ENCODE measurements at regions not wholly inside any gene's neighbourhood (a gene's known extent, or its start where the extent isn't known, plus 50 kb on each side); places are given as distances from the start of the nearest gene placed in this dataset.

DNA sequence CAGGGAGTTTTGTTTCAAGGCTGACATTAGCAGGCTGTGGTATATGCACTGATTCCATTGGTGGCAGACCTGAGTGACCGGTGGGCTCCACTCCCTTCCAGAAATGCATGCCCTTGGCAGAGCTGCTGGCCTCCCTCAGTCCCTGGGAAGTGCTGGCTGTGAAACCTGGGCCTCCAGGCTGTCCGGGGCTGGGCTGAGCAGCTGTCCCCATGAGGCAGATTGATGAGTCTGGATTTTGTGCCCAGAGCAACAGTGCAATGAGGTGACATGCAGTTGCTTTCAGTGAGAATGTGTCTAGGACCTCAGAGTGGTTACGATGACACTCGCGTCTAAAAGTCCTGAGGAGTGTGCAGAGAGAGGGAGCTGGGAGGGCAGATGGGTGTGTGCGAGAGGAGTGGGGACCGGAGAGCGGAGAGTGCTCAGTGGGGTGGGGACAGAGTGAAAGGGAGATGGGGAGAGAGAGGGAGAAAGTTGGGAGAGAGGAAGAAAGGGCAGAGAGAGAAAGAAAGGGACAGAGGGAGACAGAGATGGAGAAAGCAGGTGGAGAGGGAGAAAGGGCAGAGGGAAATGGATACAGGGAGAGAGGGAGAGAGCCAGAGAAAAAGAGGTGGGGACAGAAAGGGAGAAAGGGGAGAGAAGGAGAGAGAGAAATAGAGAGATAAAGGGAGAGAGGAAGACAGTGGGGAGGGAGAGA lies 978.3 kb downstream of the BRD1 start:
- TF ChIP-seq POLR2A (IDR thresholded peaks at IDR 0.05) (no peak), EP300 (IDR thresholded peaks at IDR 0.05) (no peak)
- TF ChIP-seq, protein P1, sequence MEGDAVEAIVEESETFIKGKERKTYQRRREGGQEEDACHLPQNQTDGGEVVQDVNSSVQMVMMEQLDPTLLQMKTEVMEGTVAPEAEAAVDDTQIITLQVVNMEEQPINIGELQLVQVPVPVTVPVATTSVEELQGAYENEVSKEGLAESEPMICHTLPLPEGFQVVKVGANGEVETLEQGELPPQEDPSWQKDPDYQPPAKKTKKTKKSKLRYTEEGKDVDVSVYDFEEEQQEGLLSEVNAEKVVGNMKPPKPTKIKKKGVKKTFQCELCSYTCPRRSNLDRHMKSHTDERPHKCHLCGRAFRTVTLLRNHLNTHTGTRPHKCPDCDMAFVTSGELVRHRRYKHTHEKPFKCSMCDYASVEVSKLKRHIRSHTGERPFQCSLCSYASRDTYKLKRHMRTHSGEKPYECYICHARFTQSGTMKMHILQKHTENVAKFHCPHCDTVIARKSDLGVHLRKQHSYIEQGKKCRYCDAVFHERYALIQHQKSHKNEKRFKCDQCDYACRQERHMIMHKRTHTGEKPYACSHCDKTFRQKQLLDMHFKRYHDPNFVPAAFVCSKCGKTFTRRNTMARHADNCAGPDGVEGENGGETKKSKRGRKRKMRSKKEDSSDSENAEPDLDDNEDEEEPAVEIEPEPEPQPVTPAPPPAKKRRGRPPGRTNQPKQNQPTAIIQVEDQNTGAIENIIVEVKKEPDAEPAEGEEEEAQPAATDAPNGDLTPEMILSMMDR (IDR thresholded peaks at IDR 0.05) = no peak
- H3K4me3 ChIP-seq = no peak overlapping the region

GRCh38 chr22:48846200-48846599 lies 981.5 kb downstream of the BRD1 start:
- no peaks in the 10 kb centered on the region for H3K9me3 ChIP-seq
- H3K27me3 ChIP-seq = no peaks in the 10 kb centered on the region
- H3K36me3 ChIP-seq = no peaks in the 10 kb centered on the region
- TF ChIP-seq POLR2A (IDR thresholded peaks at IDR 0.05) (no peak), EP300 (IDR thresholded peaks at IDR 0.05) (no peak)
- TF ChIP-seq, protein P1 (IDR thresholded peaks at IDR 0.05) = no peak
- no peaks in the 10 kb centered on the region for H3K4me1 ChIP-seq
- H3K4me3 ChIP-seq = no peak overlapping the region
- 90 to 97% methylated on average over 5 of the region's 5 CpGs for WGBS, 2 donors
- no peak for DNase-seq (ENCODE audit: low spot score in 2 of 2)
- no peak overlapping the region for H3K27ac ChIP-seq

More for the DNA sequence above, 978.3 kb downstream of the BRD1 start:
- Histone ChIP-seq H3K27me3 (no peaks in the 10 kb centered on the region), H3K27ac (no peak overlapping the region), H3K9me3 (no peaks in the 10 kb centered on the region), H3K4me1 (no peaks in the 10 kb centered on the region), H3K36me3 (no peaks in the 10 kb centered on the region)
- DNase-seq (ENCODE audit: low spot score in 2 of 2) = no peak
- 67 to 68% methylated on average over 8 of the region's 8 CpGs for WGBS, 2 donors

DNA sequence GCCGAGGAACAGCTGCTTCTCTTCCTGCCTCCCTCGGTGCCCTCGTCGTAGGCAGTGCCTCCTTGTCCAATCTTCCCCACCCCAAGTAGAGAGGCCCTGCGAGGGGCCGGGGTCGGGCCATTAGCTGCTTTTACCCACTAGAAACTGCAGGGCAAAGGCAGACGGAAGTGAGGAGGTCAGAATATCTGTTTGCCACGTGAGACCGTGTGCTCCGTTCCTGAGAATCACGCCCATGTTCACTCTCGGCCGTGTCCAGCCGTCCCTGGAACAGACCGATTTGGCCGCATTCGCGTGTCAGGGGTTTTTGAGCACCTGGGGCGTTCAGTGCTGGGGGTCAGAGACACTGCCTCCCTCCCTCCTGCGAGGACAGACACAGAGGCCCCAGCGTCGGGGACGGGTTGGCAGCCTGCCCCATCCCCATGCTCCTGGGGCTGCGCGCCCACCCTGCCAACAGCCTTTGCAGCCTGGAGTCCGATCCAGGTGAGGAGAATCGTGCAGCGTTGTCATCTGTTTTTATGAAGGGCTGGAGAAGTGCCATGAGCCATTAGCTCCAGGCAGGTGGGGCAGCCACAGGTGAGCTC lies 982.2 kb downstream of the BRD1 start:
- no peaks in the 10 kb centered on the region for H3K4me1 ChIP-seq
- no peaks in the 10 kb centered on the region for H3K36me3 ChIP-seq
- H3K9me3 ChIP-seq = no peaks in the 10 kb centered on the region
- WGBS, 2 donors = 89 to 90% methylated on average over 23 to 24 of the region's 29 CpGs
- no peaks in the 10 kb centered on the region for H3K27me3 ChIP-seq
- H3K27ac ChIP-seq = no peak overlapping the region
- DNase-seq (ENCODE audit: low spot score in 2 of 2) = no peak
- H3K4me3 ChIP-seq = no peak overlapping the region
- TF ChIP-seq EP300 (IDR thresholded peaks at IDR 0.05) = no peak
- TF ChIP-seq, protein P1 (IDR thresholded peaks at IDR 0.05) = no peak
- TF ChIP-seq POLR2A (IDR thresholded peaks at IDR 0.05) = no peak

DNA sequence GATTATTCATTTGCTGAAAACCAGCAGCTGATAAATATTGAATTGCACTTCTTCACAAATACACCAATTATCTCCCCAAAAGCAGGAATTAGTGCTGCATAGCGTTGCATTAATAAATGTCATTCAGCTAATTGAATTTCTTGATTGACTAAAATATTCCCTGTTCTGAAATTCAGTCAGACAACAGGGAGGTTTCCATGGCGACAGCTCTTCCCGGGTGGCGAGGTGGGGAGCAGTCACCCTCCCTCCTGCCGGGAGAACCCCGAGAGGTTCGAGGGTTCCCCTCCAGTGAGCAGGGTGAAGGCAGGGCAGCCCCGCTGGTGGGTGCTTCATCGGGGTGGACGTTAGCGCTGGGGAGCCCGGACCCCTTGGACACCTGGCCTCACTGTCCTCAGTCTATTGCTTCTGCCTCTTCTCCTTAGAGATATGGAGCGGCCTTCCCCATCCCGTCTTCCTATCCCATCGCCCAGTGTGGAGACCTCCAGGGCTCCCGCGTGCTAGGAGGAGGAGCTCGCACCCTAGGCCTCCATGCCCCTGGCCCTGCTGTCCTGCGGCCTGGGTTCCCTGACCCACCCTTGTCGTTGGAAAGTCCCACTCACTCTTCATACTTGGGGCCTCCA lies 983.5 kb downstream of the BRD1 start:
- Histone ChIP-seq H3K27me3 (no peaks in the 10 kb centered on the region), H3K36me3 (no peaks in the 10 kb centered on the region), H3K4me1 (no peaks in the 10 kb centered on the region), H3K4me3 (no peak overlapping the region), H3K9me3 (no peaks in the 10 kb centered on the region), H3K27ac (no peak overlapping the region)
- 85 to 87% methylated on average over 20 of the region's 20 CpGs for WGBS, 2 donors
- DNase-seq (ENCODE audit: low spot score in 2 of 2) = no peak
- no peak for TF ChIP-seq EP300 (IDR thresholded peaks at IDR 0.05)
- TF ChIP-seq POLR2A (IDR thresholded peaks at IDR 0.05) = no peak
- TF ChIP-seq, protein P1 (IDR thresholded peaks at IDR 0.05) = no peak

- no peaks in the 10 kb centered on the region for H3K4me1 ChIP-seq
- no peak for TF ChIP-seq POLR2A (IDR thresholded peaks at IDR 0.05)
- TF ChIP-seq, protein P1 (IDR thresholded peaks at IDR 0.05) = no peak
- no peak for TF ChIP-seq EP300 (IDR thresholded peaks at IDR 0.05)
- WGBS, 2 donors = 83 to 94% methylated on average over 8 to 9 of the region's 9 CpGs
- H3K27ac ChIP-seq = no peak overlapping the region
- no peaks in the 10 kb centered on the region for H3K36me3 ChIP-seq
- H3K9me3 ChIP-seq = no peaks in the 10 kb centered on the region
- H3K4me3 ChIP-seq = no peak overlapping the region
- no peaks in the 10 kb centered on the region for H3K27me3 ChIP-seq
- no peak for DNase-seq (ENCODE audit: low spot score in 2 of 2)
Observed at GRCh38 chr22:48843640-48844039, 984.0 kb downstream of the BRD1 start.

Measured in tibial nerve (tissue), 4 donors.